HG02610 (cell line): ENCODE measurements at regions not wholly inside any gene's neighbourhood (a gene's known extent, or its start where the extent isn't known, plus 50 kb on each side); places are given as distances from the start of the nearest gene placed in this dataset.

ENCODE experiments used
- ATAC-seq: cut with Tn5 transposase; IDR thresholded peaks from one replicate; pipeline ENCODE4 v1.9.1; 2021; ENCODE audit warnings: mild to moderate bottlenecking, moderate library complexity; ENCODE audit not compliant: unreplicated experiment

DNA sequence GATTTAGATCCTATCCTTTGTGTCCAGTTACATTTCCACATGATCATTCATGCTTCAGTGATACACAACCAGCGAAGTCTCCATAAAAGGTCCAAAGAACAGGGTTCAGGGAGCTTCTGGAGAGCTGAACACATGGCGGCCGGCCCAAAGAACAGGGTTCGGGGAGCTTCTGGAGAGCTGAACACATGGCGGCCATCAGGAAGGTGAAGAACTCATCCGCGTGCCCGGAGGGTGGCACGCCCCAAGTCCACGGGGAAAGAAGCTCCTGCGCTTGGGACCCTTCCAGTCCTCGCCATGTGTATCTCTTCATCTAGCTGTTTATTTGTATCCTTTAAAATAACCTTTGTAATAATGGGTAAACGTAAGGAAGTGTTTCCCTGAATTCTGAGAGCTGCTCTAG is 91.9 kb upstream of the FLRT2 start:
- no peak for ATAC-seq

DNA sequence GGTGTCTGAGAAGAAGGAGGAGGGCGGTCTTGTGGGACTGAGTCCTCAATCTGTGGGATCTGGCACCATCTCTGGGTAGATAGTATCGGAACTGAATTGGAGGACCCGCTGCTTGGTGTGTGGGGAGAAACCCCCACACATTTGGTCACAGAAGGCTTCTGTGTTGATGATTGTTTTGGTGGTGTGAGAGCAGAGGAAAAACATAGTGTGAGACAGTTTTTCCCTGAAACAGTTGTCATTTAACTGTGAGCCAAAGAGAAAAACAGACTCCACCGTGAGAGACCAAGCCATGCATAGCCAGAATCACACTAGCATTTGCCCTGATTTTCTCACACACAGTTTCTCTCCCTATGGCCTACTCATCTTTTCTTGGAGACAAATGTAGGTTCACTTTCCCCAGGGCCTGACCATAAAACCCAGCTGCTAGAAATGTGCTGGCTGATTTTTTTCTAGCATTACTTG is 91.4 kb upstream of the FLRT2 start:
- ATAC-seq, result no peak

GRCh38 chr14:85439696-85440328 is 90.1 kb upstream of the FLRT2 start:
- ATAC-seq, result no peak

- no peak for ATAC-seq
Measured at GRCh38 chr14:85441909-85442643, 87.9 kb upstream of the FLRT2 start.

DNA sequence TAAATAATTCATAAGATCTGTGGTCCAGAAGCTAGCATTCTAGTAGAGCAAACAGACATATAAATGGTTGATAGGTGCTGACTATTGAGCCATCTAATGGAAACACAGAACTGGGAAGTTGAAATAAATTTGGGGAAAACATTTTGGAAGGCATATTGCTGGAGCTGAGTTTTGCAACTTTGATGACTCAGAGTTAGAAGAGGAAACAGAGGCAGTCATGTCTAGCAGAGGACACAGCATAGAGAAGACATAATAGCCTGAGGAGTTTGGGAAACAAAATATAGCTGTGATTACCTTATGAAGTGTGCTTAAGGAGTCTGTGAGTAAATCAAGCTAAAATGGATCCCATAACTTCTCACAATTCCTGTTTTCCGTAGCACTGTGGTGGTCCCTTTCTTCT is 86.9 kb upstream of the FLRT2 start:
- no peak for ATAC-seq

DNA sequence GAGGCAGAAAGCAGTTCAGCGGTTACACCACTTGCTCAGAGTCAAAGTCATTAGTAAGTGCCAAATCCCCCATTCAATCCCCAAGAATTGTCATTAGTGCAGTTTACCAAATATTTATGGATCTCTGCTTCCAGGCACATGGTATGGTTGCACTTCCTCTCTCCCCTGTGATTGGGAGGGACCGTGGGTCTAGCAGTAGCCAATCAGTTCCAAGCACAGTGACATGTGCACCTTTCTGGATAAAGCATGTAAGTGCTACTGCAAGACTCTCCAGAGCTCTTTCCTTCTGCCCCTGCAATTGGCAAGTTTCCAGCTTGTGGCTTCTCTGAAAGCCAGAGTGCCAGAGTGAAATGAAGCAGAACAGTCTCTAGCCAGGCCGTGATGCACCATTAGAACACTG is 85.3 kb upstream of the FLRT2 start:
- ATAC-seq, result no peak

- no peak for ATAC-seq
Measured at GRCh38 chr14:85445151-85445795, 84.7 kb upstream of the FLRT2 start.

DNA sequence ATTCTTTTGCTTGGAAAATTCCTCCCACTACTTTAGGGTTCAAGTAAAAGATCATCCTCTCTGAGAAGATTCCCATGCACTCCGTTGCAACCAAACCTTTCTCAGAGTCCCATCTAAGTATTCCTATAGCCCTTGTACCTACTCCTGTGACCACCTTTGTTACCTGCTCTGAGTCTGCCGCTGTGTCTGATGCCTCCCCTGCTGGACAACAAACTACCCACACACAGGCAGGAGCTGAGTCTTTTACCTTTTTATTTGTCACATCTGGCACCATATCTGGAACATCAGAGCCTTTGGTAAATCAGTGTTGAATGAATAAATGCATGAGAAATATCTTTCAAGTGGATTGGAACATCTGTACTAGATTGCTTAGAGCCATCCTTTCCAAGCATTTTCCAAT is 82.1 kb upstream of the FLRT2 start:
- no peak for ATAC-seq

GRCh38 chr14:85451421-85451820 is 78.5 kb upstream of the FLRT2 start:
- no peak for ATAC-seq

DNA sequence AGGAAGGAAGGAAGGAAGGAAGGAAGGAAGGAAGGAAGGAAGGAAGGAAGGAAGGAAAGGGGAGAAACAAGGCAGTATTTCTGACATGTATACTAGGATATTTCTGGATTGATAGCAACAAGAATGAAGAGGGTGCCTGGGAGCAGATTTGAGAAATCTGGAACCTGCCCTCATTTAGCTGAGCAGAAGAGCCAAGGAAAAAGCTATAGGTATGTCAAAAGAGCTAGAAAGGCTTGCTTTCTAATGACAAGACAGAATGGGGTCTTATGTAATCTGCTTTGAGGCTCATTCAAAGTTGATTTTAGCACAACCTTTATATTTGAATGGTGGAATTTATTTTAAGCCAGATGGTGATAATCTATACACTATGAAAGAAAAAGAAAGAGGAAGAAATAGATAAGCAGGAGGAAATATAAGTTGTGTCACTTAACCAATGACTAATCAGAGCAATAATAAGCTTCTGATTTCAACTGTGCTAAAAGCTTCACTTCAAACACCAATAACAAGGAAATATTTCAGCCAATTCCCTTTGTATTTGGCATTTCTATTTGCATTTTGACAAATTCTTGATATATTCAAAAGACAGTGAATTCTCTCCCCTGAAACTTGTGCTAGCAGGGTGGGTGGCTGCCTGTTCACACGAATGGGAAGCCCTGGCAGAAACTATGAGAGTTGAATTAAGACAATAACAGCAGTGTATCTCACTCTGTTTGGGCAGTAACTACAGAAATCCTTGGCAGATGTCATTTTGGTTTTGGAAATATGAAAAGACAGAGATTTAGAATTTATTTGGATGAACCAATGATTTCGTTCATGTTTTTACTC is 76.3 kb upstream of the FLRT2 start:
- no peak for ATAC-seq

DNA sequence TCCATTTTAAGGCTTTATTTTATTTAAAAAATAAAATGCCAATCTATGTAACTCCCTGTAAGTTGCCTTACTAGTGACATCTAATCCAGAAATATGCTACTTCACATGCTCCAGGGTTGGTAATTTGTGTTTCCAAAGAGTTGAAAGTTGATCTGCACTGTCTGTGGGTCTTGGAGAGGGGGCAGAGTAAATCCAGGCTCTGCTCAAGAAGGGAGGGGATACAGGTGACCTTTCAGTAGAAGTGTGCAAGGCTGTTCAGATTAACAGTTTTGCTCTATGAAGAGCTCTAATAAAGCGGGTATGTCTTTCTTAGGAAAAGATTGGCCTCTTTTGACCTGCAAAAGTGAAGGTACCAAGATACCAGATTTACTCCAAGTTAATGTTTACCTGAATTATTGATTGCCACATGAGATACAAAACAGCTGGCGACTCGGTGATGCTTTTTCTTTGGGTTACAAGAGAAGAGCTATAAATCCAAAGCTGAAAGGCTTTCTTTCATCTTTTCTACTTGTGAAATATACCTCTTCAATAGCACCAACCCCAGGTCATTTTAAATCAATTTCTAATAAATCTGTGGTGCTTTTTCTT is 75.6 kb upstream of the FLRT2 start:
- ATAC-seq, result no peak

DNA sequence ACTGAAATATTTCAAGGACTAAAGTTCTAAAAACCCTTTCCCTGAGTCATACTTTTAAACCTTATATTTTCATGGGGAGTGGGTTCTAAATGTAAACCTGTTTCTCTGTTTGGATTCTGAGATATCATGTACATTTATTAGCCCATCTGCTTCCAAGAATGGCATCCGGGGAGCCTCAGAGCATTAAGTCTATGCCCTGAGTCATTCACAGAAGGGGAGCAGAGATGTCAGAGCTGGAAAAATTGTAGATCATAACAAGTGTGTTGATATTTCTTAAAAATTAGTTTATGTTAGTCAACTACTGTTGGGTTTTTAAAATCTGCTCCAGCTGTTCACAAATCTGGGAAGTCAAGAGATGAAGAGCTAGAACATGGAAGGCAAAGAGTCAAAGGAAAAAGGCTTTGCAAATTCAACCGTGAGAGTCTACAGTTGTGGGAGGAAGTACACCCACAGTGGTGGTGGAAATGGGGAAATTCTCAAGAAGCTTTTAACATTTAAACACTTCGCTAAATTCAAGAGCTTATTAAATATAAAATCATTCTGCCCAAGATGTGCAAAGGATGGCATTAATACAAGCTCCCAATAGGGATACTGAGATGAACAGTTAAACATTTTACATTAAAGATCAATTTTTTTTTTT is 70.5 kb upstream of the FLRT2 start:
- ATAC-seq, result no peak

DNA sequence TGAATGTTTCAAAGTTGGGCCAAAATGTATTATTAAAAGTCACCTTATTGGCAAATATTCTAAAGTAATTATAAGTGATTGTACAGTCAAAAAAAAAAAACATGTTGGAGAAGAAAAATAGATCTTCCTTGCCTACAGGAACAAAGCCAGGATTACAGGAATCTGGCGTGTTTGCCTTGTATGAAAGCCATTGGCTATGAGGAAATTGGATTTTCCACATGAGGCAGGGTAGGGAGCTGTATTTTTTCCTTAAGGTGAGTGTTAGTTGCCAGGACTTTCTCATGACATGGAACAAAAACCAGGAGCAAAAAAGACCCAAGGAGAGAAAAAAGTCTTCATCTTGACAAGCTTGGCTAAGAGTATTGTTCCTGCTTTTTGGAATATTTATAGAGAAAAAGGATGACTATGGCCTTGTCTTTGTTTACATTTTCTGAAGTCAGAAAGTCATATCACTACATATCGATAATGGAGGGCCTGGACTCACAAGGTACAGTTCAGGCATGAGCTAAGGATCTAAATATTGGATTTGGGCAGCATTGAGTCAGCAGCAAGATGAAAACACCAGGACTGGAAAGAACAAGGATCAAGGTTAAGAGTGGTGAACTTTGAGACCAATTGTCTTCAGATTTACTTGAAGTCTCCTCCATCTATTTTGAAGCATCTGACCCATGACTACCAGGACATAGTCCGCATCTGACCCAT is 68.4 kb upstream of the FLRT2 start:
- no peak for ATAC-seq

GRCh38 chr14:85463512-85463911 is 66.4 kb upstream of the FLRT2 start:
- no peak for ATAC-seq

DNA sequence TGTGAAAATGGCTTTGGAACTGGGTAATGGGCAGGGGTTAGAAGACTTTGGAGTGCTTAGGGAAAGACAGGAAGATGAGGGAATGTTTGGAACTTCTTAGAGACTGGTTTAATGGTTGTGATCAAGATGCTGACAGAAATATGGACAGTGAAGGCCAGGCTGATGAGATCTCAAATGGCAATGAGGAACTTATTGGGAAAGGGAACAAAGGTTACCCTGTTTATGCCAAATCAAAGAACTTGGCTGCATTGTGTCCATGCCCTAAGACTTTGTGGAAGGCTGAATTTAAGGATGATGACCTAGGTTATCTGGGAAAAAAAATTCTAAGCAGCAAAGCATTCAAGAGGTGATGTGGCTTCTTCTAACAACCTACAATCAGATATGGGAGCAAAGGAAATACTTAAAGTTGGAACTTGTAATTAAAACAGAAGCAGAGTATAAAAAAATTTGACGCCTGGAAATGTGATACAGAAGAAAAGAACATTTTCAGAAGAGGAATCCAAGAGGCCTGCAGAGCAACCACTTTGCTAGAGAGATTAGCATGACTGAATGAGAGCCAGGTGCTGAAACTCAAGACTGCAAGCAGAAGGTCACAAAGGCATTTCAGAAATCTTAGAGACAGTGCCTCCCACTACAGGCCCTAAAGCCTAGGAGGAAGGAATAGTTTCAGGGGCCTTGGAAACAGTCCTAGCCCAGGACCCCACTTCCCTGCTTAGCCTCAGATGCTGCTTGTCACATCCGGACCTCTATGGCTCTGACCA is 65.6 kb upstream of the FLRT2 start:
- no peak for ATAC-seq

GRCh38 chr14:85466678-85467077 is 63.3 kb upstream of the FLRT2 start:
- no peak for ATAC-seq

GRCh38 chr14:85468816-85469215 is 61.1 kb upstream of the FLRT2 start:
- no peak for ATAC-seq

- ATAC-seq, result no peak
Measured at GRCh38 chr14:85471156-85471555, 58.8 kb upstream of the FLRT2 start.

DNA sequence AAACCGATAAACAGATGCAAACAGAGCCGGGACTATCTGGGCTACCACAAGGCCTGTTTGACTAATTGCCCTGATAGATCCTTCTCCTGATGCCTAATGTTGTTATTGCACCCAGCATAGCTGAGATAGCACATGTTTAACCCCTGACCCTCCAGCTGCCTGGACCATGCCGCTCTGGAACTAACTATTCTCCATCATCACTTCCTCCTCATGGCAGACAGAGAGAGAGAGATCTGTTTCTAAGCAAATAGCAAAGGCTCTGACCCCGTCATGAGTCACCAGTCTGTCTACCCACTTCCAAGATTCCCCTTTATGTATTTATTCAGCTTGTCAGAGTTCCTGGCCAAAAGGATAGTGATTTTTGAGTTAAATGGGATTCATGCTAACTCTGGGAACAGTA is 58.2 kb upstream of the FLRT2 start:
- no peak for ATAC-seq
